ENCODE measurements at regions not wholly inside any gene's neighbourhood (a gene's known extent, or its start where the extent isn't known, plus 50 kb on each side); places are given as distances from the start of the nearest gene placed in this dataset.
"Not testable (repeated sequence)": the region's sequence is repeated elsewhere in the genome, so short reads cannot be mapped to it uniquely, and the experiment has no call there.

- no peak for DNase-seq (ENCODE audit: low spot score)
- no peak for TF ChIP-seq CTCF (IDR thresholded peaks at IDR 0.05)
- H3K27ac ChIP-seq, result no peak overlapping the region
- no peak overlapping the region for H3K4me3 ChIP-seq
These were observed 90.6 kb upstream of the DST start for GRCh38 chr6:56733211-56733697.

GRCh38 chr6:56732517-56732916 lies 89.8 kb upstream of the DST start:
- H3K27ac ChIP-seq, result no peak overlapping the region
- TF ChIP-seq CTCF (IDR thresholded peaks at IDR 0.05), result no peak

GRCh38 chr6:56730663-56731529 lies 88.2 kb upstream of the DST start:
- no peak for DNase-seq (ENCODE audit: low spot score)
- no peak for TF ChIP-seq CTCF (IDR thresholded peaks at IDR 0.05)
- Histone ChIP-seq H3K4me3 (no peak overlapping the region), H3K27ac (peak overlapping the region in 1 of 2 donors; percentile 21)

More at GRCh38 chr6:56732517-56732916, 89.8 kb upstream of the DST start:
- DNase-seq (ENCODE audit: low spot score), result no peak
- no peak overlapping the region for H3K4me3 ChIP-seq

GRCh38 chr6:56729719-56730118 lies 87.0 kb upstream of the DST start:
- no peak overlapping the region for H3K27ac ChIP-seq

GRCh38 chr6:56729166-56729565 lies 86.5 kb upstream of the DST start:
- not testable (repeated sequence) for DNase-seq (ENCODE audit: low spot score); H3K4me3 ChIP-seq; H3K27ac ChIP-seq

More at GRCh38 chr6:56729719-56730118, 87.0 kb upstream of the DST start:
- TF ChIP-seq CTCF (IDR thresholded peaks at IDR 0.05), result no peak
- DNase-seq (ENCODE audit: low spot score), result no peak
- H3K4me3 ChIP-seq, result no peak overlapping the region

GRCh38 chr6:56727097-56727850 lies 84.6 kb upstream of the DST start:
- no peak overlapping the region for H3K4me3 ChIP-seq
- no peak overlapping the region for H3K27ac ChIP-seq

More at GRCh38 chr6:56727097-56727850, 84.6 kb upstream of the DST start:
- no peak for TF ChIP-seq CTCF (IDR thresholded peaks at IDR 0.05)
- DNase-seq (ENCODE audit: low spot score), result no peak

Measured in coronary artery (tissue), 2 donors.